Upper lobe of left lung (tissue), 4 donors: ENCODE measurements at regions not wholly inside any gene's neighbourhood (a gene's known extent, or its start where the extent isn't known, plus 50 kb on each side); places are given as distances from the start of the nearest gene placed in this dataset.

Experiments used
- CTCF ChIP-seq, 6 experiments: fragments of 450-650 bp in 4 of 6; fragments of 200-600 bp in 2 of 6; sonication (generic) in 2 of 6; IDR thresholded peaks; one replicate each; pipeline ENCODE4 v1.5.1; 2016 to 2019; ENCODE audit warnings: antibody characterized with exemption in 6 of 6
- POLR2A ChIP-seq, 4 donors: fragments of 450-650 bp; IDR thresholded peaks; one replicate each; pipeline ENCODE4 v1.5.1; 2016 to 2017; ENCODE audit warnings: antibody characterized with exemption in 4 of 4, mild to moderate bottlenecking in 2 of 4
- POLR2AphosphoS5 ChIP-seq, 2 donors: sonication (generic); formaldehyde crosslinking; IDR thresholded peaks; one replicate each; pipeline ENCODE4 v1.5.1; 2017; ENCODE audit warnings: antibody characterized with exemption in 2 of 2

GRCh38 chr13:111424134-111424533 is 103.7 kb downstream of the TEX29 start:
- TF ChIP-seq POLR2AphosphoS5 (IDR thresholded peaks at IDR 0.05) (no peak), CTCF (IDR thresholded peaks at IDR 0.05) (no peak), POLR2A (IDR thresholded peaks at IDR 0.05) (no peak)
